Lower lobe of right lung (tissue), 2 donors: ENCODE measurements at regions not wholly inside any gene's neighbourhood (a gene's known extent, or its start where the extent isn't known, plus 50 kb on each side); places are given as distances from the start of the nearest gene placed in this dataset.

ENCODE experiments used
- ATAC-seq, 2 donors: fragments of 200-7000 bp; cut with Tn5 transposase; one replicate each; pipeline ENCODE4 v1.9.1; 2020 to 2022; ENCODE audit warnings: mild to moderate bottlenecking in 2 of 2, moderate library complexity in 2 of 2
- DNase-seq: peaks from one replicate; pipeline ENCODE4 v3.0.0-alpha.2; 2020
- H3K27ac ChIP-seq: fragments of 200-600 bp; one replicate; pipeline ENCODE4 v1.8.0; 2022
- H3K27me3 ChIP-seq: fragments of 200-600 bp; one replicate; pipeline ENCODE4 v1.8.0; 2022; ENCODE audit warnings: low read depth
- H3K36me3 ChIP-seq: fragments of 200-600 bp; one replicate; pipeline ENCODE4 v1.8.0; 2022; ENCODE audit warnings: mild to moderate bottlenecking
- H3K4me1 ChIP-seq: fragments of 200-600 bp; one replicate; pipeline ENCODE4 v1.8.0; 2022
- H3K4me3 ChIP-seq: fragments of 200-600 bp; one replicate; pipeline ENCODE4 v1.8.0; 2022; ENCODE audit warnings: mild to moderate bottlenecking
- H3K9me3 ChIP-seq: fragments of 200-600 bp; one replicate; pipeline ENCODE4 v1.8.0; 2022
- intact Hi-C: fragments of 100-400 bp; cut with DNase I; formaldehyde crosslinking; loops from one replicate; pipeline ENCODE4 v1.11.0; 2022
- TF ChIP-seq, protein P1 (sequence below): fragments of 200-600 bp; IDR thresholded peaks from one replicate; pipeline ENCODE4 v1.8.0; 2022; ENCODE audit warnings: antibody characterized with exemption, mild to moderate bottlenecking
- donor health status: DM: no; HTN: yes; CAD: no; lungs with severe emphysema.

DNA sequence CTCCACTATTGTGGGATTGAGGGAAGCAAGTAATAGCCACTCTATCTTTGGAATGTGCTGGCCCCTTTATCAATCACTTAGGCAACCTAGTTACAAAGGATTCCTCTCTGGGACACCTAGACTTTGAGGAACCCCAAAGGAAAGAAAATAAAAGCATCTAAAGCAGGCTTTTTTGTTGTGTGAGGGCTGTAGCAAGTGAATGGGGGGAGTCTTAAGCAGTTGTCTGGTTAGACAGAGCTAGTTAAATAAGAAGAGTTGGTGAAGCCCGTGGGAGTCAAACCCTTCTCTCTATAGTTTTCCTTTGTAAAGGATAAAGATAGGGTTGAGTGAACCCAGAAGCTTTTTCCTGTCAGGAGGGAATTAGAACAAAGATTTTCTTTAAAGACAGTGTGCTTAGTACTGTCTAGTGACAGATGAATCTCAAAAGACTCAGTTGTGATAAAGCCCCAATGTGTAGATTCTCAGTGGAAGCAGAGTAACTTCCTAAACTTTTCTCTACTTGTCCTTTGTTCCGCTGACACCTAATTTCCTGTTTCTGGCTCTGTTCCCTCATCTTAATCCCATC lies 63.3 kb downstream of the HDGFL1 start:
- TF ChIP-seq, protein P1, sequence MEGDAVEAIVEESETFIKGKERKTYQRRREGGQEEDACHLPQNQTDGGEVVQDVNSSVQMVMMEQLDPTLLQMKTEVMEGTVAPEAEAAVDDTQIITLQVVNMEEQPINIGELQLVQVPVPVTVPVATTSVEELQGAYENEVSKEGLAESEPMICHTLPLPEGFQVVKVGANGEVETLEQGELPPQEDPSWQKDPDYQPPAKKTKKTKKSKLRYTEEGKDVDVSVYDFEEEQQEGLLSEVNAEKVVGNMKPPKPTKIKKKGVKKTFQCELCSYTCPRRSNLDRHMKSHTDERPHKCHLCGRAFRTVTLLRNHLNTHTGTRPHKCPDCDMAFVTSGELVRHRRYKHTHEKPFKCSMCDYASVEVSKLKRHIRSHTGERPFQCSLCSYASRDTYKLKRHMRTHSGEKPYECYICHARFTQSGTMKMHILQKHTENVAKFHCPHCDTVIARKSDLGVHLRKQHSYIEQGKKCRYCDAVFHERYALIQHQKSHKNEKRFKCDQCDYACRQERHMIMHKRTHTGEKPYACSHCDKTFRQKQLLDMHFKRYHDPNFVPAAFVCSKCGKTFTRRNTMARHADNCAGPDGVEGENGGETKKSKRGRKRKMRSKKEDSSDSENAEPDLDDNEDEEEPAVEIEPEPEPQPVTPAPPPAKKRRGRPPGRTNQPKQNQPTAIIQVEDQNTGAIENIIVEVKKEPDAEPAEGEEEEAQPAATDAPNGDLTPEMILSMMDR, result no peak

DNA sequence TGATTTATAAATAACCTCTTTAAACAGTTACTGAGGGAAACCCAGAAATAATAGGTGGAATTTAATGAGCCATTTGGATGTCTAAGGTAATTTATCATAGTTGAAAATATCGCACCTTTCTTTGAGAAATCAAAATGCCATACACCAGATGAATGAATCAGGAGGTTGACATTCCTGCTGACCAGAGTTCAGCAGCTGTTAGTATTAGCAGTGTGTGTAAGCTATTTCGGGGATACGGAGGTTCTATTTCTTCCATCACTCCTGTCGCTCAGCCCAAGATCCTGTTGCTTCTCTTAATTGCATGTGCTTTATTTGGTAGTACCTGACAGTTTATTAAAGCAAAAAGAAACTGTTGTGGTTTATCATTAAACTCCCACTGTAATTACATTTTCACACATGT lies 67.1 kb downstream of the HDGFL1 start:
- no peak for ATAC-seq
- no peak overlapping the region for H3K4me3 ChIP-seq
- H3K27ac ChIP-seq, result no peak overlapping the region
- H3K27me3 ChIP-seq, result no peaks in the 10 kb centered on the region
- TF ChIP-seq, protein P1, result no peak
- H3K36me3 ChIP-seq, result no peaks in the 10 kb centered on the region
- intact Hi-C loops, result no loop called here
- DNase-seq, result no peak
- H3K9me3 ChIP-seq, result no peaks in the 10 kb centered on the region
- peaks cover 7% of the 10 kb centered on the region for H3K4me1 ChIP-seq

More for the DNA sequence above, 63.3 kb downstream of the HDGFL1 start:
- ATAC-seq, result no peak
- Histone ChIP-seq H3K4me3 (no peak overlapping the region), H3K4me1 (peaks cover 7% of the 10 kb centered on the region), H3K27ac (no peak overlapping the region), H3K36me3 (no peaks in the 10 kb centered on the region), H3K27me3 (no peaks in the 10 kb centered on the region), H3K9me3 (no peaks in the 10 kb centered on the region)
- DNase-seq, result no peak
- intact Hi-C loops, result no loop called here

DNA sequence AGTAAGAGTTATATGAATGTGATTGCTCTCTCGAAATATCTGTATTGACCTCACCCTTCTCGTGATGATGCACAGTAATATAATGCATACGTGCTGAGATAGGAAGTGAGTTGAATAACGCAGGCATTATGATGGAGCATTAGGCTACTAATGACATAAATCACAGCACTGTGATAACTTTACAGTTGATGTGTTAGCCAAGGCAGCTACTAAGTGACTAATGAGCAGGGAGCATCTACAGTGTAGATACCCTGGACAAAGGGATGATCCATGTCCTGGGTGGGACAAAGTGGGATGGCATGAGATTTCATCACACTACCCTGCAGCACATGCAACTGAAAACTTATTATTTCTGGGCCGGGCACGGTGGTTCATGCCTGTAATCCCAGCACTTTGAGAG lies 68.4 kb downstream of the HDGFL1 start:
- Histone ChIP-seq H3K36me3 (no peaks in the 10 kb centered on the region), H3K9me3 (no peaks in the 10 kb centered on the region), H3K4me3 (no peak overlapping the region), H3K27ac (no peak overlapping the region), H3K27me3 (no peaks in the 10 kb centered on the region), H3K4me1 (no peaks in the 10 kb centered on the region)
- intact Hi-C loops, result no loop called here
- ATAC-seq (no peak), DNase-seq (no peak)
- TF ChIP-seq, protein P1, result no peak

DNA sequence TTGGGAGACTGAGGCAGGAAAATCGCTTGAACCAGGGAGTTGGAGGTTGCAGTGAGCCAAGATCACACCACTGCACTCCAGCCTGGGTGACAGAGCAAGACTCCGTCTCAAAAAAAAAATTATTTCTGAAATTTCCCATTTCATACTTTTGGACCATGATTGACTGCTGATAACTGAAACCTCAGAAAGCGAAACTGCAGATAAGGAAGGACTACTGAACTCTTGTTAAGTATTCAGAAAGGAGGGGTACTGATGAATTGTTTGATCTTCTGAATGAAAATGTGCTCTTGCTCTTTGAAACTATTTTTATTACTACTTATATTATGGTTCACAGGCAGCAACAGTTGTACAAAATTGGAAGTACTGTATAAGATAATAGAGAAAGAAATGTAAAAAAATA lies 69.0 kb downstream of the HDGFL1 start:
- ATAC-seq (no peak), DNase-seq (no peak)
- H3K36me3 ChIP-seq, result no peaks in the 10 kb centered on the region
- intact Hi-C loops, result no loop called here
- TF ChIP-seq, protein P1, result no peak
- H3K4me1 ChIP-seq, result no peaks in the 10 kb centered on the region
- no peak overlapping the region for H3K27ac ChIP-seq
- no peaks in the 10 kb centered on the region for H3K9me3 ChIP-seq
- no peak overlapping the region for H3K4me3 ChIP-seq
- no peaks in the 10 kb centered on the region for H3K27me3 ChIP-seq

DNA sequence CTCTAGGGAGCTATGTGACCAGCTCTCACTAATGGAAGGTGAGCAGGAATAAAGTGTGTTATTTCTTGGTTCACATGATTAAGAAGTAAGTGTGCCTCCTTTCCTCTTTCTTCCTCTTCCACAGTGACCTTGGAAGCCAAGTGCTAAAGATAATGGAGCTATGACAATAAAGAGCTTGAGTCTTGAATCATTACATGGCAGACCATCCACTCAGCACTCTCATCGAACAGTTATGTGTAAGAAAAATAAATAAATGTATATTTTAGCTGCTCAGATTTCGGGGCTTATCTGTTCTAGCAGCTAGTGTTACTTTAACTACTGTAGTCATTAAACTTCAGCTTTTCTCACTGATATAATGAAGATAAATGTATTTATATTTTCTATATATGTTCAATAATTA lies 72.9 kb downstream of the HDGFL1 start:
- ATAC-seq (no peak), DNase-seq (no peak)
- Histone ChIP-seq H3K27ac (no peak overlapping the region), H3K27me3 (no peaks in the 10 kb centered on the region), H3K9me3 (no peaks in the 10 kb centered on the region), H3K4me3 (no peak overlapping the region), H3K4me1 (no peaks in the 10 kb centered on the region), H3K36me3 (no peaks in the 10 kb centered on the region)
- intact Hi-C loops, result no loop called here
- TF ChIP-seq, protein P1, result no peak

DNA sequence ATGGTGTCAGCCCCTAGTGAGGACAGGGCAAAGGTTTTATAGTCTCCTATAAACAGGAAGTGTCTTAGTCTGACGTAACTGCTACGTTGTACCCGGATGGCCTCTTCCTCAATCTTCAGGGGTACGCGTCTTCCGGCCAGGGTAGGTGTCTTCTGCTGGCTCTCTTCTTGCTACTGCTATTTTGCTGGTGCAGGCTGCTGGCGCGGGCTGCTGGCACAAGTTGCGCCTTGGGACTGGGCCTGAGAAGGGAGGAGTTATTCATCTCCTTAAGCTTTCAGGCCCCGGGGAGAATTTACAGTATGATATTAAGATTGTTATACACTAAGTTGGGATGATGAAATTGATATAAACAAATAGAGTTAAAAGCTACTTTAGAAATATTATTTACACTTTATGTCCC lies 74.4 kb downstream of the HDGFL1 start:
- Histone ChIP-seq H3K4me3 (no peak overlapping the region), H3K9me3 (no peaks in the 10 kb centered on the region), H3K36me3 (no peaks in the 10 kb centered on the region), H3K27ac (no peak overlapping the region), H3K27me3 (no peaks in the 10 kb centered on the region), H3K4me1 (no peaks in the 10 kb centered on the region)
- TF ChIP-seq, protein P1, result no peak
- DNase-seq, result no peak
- intact Hi-C loops, result no loop called here
- no peak for ATAC-seq
